Fibroblast of skin of right quadriceps (primary cell): ENCODE measurements at regions not wholly inside any gene's neighbourhood (a gene's known extent, or its start where the extent isn't known, plus 50 kb on each side); places are given as distances from the start of the nearest gene placed in this dataset.

Experiments used
- DNase-seq: peaks from one replicate; pipeline ENCODE4 v3.0.0-alpha.2; 2013

- no peak for DNase-seq
These were observed 204.5 kb downstream of the TM2D1 start for GRCh38 chr1:61520401-61520800.

GRCh38 chr1:61519631-61520030, 205.3 kb downstream of the TM2D1 start:
- DNase-seq, result no peak

- DNase-seq, result no peak
These were observed 206.1 kb downstream of the TM2D1 start for GRCh38 chr1:61518670-61519400.

DNA sequence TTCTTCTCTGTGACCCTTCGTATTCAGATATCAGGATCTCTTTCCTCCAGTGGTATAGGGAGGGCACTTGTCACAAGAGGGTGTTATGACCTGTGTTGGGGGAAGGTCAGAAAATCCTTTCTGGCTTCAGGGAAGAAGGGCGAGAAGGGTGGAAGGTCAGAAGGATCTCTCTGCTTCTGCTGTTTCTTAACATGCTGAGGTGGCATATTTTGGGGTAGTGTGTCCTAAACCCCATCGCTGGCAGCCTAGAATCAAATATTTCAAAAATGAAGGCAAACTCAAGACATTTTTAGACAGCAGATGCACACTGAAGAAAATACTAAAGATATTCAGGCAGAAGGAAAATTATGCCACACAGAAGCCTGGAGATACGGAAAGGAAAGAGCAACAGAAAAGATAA, 207.6 kb downstream of the TM2D1 start:
- no peak for DNase-seq

GRCh38 chr1:61515096-61515495, 209.8 kb downstream of the TM2D1 start:
- DNase-seq, result no peak
